Choroid plexus epithelial cell (primary cell): ENCODE measurements at regions not wholly inside any gene's neighbourhood (a gene's known extent, or its start where the extent isn't known, plus 50 kb on each side); places are given as distances from the start of the nearest gene placed in this dataset.
"Not testable (repeated sequence)": the region's sequence is repeated elsewhere in the genome, so short reads cannot be mapped to it uniquely, and the experiment has no call there.

Experiments
- DNase-seq: peaks from one replicate; pipeline ENCODE4 v3.0.0-alpha.2; 2010; ENCODE audit warnings: low read depth
- H3K4me3 ChIP-seq: 2 replicates; pipeline ENCODE4 v1.5.1; 2011; ENCODE audit warnings: low read depth, mild to moderate bottlenecking, control low read depth, low read length, moderate library complexity
- TF ChIP-seq, protein P1 (sequence below): conservative IDR thresholded peaks from 2 replicates; pipeline ENCODE4 v1.5.1; 2011; ENCODE audit warnings: low read depth, mild to moderate bottlenecking, control low read depth, inconsistent platforms, low read length, moderate library complexity

DNA sequence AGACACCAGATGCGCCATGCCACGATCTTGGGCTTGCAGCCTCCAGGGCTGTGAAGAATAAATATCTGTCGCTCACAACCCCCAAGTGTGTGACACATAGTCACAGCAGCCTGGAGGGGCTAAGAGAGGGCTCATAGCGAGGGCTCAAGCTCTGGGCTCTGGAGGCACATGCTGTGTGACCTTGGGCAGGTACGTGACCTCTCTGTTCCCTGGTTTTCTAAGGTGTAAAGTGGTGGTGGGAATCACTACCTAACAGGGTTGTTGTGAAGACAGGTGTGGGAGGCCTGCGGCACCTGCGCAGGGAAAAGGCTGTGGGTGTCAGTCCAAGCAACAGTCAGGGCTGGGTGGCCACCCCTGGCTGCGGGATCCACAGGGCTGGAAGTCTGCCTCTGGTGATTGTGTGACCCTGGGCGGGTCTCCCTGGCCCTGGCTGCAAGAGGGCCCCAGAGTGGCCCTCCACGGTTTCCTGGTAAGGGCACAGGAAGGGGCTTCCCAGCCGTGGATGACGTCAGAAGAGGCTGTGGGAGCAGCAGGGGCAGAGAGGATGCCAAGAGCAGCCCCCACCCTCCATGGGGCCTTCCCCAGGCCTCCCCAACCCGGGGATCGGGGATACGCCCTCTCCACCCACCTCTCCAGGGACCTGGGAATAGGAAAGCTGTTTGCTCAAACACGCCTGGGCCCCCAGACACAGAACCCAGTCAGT lies 218.8 kb upstream of the SGCG start:
- no peak for DNase-seq
- TF ChIP-seq, protein P1, sequence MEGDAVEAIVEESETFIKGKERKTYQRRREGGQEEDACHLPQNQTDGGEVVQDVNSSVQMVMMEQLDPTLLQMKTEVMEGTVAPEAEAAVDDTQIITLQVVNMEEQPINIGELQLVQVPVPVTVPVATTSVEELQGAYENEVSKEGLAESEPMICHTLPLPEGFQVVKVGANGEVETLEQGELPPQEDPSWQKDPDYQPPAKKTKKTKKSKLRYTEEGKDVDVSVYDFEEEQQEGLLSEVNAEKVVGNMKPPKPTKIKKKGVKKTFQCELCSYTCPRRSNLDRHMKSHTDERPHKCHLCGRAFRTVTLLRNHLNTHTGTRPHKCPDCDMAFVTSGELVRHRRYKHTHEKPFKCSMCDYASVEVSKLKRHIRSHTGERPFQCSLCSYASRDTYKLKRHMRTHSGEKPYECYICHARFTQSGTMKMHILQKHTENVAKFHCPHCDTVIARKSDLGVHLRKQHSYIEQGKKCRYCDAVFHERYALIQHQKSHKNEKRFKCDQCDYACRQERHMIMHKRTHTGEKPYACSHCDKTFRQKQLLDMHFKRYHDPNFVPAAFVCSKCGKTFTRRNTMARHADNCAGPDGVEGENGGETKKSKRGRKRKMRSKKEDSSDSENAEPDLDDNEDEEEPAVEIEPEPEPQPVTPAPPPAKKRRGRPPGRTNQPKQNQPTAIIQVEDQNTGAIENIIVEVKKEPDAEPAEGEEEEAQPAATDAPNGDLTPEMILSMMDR = no peak
- no peak overlapping the region for H3K4me3 ChIP-seq

DNA sequence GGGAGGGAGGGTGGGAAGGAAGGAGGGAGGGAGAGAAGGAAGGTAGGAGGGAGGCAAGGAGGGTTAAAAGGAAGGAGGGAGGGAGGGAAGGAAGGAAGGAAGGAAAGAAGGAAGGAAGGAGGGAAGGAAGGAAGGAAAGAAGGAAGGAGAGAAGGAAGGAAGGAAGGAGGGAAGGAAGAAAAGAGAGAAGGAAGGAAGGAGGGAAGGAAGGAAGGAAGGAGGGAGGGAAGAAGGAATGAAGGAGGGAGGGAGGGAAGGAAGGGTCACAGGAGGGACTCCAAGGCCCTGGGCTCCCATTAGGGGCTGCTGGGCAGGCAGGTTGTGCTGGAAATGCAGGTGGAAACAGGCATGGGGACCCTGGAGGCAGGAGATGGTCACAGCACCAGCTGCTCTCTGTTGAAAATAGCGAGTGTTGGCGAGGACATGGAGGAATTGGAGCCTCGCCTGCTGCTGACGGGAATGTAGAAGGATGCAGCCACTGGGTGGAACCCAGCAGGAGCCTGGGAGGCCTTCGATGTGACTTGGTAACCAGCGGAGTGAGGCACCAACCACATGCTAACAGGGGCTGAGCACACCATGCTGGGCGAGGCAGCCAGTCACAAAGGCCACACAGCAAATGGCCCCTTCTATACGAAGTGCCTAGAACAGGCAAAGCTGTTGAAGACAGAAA lies 217.3 kb upstream of the SGCG start:
- not testable (repeated sequence) for DNase-seq, H3K4me3 ChIP-seq

DNA sequence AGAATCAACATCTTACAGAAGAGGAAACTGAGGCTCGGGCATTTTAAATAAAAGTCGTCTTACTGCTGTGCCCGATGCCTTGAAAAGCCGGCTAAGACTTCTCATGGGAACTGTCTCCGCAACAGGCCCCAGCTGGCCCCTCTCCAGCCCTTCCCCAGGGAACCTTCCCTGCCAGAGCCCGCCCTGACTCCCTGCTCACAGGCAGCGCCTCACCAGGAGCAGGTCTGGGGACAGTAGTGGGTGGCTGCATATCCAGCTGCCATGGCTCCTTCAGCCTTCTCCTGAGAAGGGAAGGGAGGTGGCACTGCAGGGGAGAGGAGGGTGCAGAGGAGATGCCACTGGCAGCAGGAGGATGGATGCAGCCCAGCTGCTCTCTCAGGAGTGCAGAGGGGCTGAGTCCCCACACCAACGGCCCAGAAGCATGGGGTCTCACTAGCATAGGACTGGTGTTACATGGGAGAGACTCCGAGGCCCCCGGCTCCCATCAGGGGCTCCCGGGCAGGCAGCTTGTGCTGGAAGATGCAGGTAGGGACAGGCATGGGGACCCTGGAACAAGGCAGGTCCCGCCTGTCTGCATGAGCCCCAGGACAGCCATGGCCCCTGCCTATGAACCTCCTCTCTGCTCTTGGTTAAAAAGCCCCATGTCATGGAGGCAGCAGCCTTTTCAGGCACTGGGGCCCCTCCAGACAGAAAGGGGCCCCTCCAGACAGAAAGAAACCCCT lies 216.4 kb upstream of the SGCG start:
- no peak overlapping the region for H3K4me3 ChIP-seq
- TF ChIP-seq, protein P1 = no peak
- DNase-seq = no peak

DNA sequence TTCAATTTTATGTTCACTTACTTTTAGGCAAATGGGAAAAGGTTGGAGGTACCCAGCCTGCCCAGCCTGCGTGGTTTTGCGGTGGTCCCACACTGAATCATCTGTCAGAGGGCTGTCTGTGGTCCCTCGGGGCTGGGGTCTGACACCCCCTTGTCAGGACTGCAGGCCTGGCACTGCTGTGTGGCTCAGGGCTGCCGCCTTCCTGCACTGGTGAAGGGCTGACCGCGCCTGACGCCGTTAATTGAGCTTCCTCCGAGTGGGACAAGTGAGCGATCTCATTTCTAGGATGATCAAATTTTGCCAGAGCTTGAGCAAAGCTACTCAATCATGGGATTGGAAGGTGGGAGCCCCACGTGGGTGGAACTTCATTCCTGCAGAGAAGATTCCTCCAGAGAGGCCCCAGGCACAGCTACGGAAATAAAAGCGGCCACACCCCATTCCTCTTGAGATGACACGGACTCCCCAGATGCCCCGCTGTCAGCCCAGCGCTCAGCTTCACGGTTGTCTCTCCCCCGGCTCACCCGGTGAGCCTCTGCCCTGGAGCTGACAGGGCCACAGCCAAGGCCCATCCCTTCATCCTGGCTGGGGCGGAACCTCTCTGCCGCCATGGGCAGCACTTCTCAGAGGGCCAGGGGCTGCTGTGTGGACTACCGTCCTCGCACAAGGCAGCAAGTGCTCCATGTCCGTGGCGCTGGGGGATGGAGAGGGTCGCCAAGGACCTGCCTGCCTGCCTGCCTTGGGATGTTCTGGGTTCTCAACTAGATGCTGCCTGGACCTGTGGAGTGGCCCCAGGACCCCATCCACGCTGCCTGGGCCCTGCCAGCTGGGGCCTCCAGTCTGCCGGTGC lies 215.5 kb upstream of the SGCG start:
- H3K4me3 ChIP-seq, DNase-seq: not testable (repeated sequence)

DNA sequence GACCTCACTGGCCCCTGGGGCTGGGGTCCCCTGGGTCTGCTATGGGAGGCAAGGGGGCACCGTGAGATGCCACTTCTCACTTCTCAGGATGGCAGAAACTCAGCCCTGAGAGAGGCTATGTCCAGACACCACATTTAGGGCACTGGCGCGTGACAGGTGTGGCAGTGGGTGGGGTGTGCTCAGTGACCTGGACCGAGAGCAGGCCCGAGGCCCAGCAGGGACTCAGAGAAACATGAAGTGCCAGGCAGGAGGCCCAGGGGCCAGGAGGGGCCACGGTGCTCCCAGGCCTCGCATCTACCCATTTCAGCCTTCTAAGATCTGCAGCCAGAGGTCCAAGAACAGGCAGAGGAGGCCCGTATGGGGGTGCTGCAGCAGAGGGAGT lies 214.9 kb upstream of the SGCG start:
- not testable (repeated sequence) for DNase-seq, H3K4me3 ChIP-seq

DNA sequence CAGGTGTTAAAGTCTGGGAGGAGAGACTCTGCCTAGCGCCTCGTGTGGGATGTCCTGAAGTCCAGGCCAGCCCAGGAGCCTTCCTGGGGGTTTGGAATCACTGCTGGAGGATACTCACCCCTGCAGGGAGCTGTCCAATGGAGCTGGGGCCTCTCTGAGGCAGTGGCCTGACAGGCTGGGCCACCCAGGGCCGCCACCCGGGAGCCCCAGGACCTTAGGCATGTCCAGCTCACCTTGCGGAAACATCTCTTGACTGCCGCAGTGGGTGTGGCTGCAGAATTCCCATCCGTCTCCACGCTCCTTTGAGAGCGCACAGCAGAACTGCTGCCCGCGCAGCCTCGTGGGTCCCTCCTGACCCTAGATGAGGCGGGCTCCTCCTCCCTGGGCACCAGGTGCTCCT lies 214.0 kb upstream of the SGCG start:
- not testable (repeated sequence) for H3K4me3 ChIP-seq, DNase-seq

DNA sequence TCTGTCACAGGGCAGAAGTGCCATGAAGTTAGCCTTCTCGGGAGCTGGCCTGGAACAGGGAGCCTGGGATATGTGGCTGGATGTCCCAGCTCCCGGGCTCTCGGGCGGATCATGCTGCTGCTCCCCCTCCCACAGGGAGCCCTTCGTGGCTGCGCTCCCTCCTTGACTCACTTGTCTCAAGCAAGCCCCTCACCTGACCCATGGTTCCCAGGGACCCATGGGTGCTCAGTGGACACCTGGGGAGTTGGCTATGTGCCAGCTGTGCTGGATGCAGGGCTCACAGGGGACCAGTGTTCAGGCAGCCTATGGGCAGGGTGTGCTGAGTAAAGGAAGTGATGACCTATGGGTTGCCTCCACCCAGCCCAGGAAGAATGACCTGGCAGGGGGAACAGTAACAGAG lies 213.1 kb upstream of the SGCG start:
- DNase-seq = no peak
- H3K4me3 ChIP-seq = no peak overlapping the region
- TF ChIP-seq, protein P1 = no peak

DNA sequence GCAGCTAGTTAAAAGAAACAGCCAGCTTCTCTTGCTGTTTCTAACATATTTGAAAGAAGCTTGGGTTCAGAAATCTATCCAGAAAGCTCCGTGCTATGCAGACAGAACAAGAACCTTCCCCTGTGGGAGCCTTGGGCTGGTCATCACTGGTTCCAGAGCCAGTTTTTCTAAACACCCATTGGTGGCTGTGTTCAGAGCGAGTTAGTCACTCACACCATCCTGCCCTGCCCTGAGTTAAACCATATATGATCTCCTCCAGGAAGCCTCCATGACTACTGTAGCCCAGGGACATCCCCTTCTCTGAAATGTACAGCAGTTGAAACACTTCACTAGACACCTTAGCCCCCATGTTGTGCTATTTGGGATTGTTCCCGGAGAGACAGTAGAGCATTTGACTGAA lies 200.8 kb upstream of the SGCG start:
- H3K4me3 ChIP-seq = no peak overlapping the region
- TF ChIP-seq, protein P1 = no peak
- DNase-seq = no peak

DNA sequence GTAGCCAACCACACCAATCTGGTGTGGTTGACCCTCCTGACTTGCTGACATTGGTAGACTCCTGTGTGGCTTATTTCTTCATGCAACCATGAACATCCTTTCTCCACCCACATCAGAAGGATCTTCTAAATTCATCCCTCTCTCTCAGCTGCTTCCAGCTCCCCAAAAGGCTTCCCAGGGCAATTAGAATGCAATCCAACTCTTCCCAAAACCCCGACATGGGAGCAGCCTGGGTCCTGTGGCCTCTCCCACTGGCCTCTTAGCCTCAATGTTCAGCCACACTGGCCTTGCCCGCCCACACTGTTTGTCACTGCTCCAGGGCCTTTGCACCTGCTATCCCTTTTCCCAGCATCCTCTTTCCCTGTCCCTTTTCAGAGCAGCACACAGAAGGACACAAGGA lies 199.8 kb upstream of the SGCG start:
- H3K4me3 ChIP-seq = no peak overlapping the region
- TF ChIP-seq, protein P1 = no peak
- no peak for DNase-seq
